H1 (cell line): ENCODE measurements at regions not wholly inside any gene's neighbourhood (a gene's known extent, or its start where the extent isn't known, plus 50 kb on each side); places are given as distances from the start of the nearest gene placed in this dataset.

ENCODE experiments used
- CTCF ChIA-PET: fragments of 300-600 bp; sonication (Branson Sonifier 250); formaldehyde crosslinking; loops from one replicate; lab custom pipeline; 2021; ENCODE audit not compliant: partially characterized antibody; lab: Charles Lee
- POLR2A ChIA-PET: fragments of 300-600 bp; sonication (Branson Sonifier 250); formaldehyde crosslinking; loops from one replicate; lab custom pipeline; 2021; ENCODE audit warnings: inconsistent platforms; ENCODE audit not compliant: partially characterized antibody; lab: Charles Lee
- DNase-seq, 2 experiments: peaks; one replicate each; pipeline versions ENCODE4 v3.0.0 to v3.0.0-alpha.2; 2010 to 2022; ENCODE audit warnings: low spot score in 2 of 2, low read depth in 1 of 2, mixed read lengths in 1 of 2
- FAIRE-seq: peaks from 2 replicates; lab custom pipeline; 2011; peaks lifted over from hg19 to GRCh38; lab: Jason Lieb, UNC
- H2AFZ ChIP-seq: 2 replicates; pipeline ENCODE4 v1.8.1; 2012; ENCODE audit warnings: low read length, inconsistent platforms
- H2AK5ac ChIP-seq: 2 replicates; pipeline ENCODE4 v1.6.1; 2013; ENCODE audit warnings: low read depth, low read length
- H2BK120ac ChIP-seq: replicated peaks from 2 replicates; pipeline ENCODE3; 2013; ENCODE audit warnings: low read depth, low read length, inconsistent platforms
- H2BK12ac ChIP-seq: 2 replicates; pipeline ENCODE4 v1.6.1; 2013; ENCODE audit warnings: low read depth, low read length
- H2BK15ac ChIP-seq: 2 replicates; pipeline ENCODE4 v1.6.1; 2013; ENCODE audit warnings: low read length
- H2BK20ac ChIP-seq: 2 replicates; pipeline ENCODE4 v1.6.1; 2013; ENCODE audit warnings: low read length
- H2BK5ac ChIP-seq: 2 replicates; pipeline ENCODE4 v1.6.1; 2013; ENCODE audit warnings: low read depth, low read length
- H3K14ac ChIP-seq: 2 replicates; pipeline ENCODE4 v1.6.1; 2013; ENCODE audit warnings: inconsistent platforms; ENCODE audit not compliant: insufficient read length
- H3K18ac ChIP-seq: 2 replicates; pipeline ENCODE4 v1.6.1; 2013; ENCODE audit warnings: low read length; ENCODE audit errors: extremely low read depth
- H3K23ac ChIP-seq: 2 replicates; pipeline ENCODE4 v1.6.1; 2013; ENCODE audit warnings: inconsistent platforms; ENCODE audit not compliant: insufficient read length
- H3K23me2 ChIP-seq: 2 replicates; pipeline ENCODE4 v1.6.1; 2013; ENCODE audit warnings: low read depth, low read length
- H3K27ac ChIP-seq: 2 replicates; pipeline ENCODE4 v1.6.1; 2011; ENCODE audit warnings: low read depth, low read length, inconsistent platforms
- H3K27me3 ChIP-seq, 4 experiments: replicated peaks in 1 of 4; 1 replicate in 1 of 4; 2 replicates in 3 of 4; pipeline versions ENCODE4 v1.6.1 to v1.8.1; 2011 to 2013; ENCODE audit warnings: low read length in 3 of 4, mild to moderate bottlenecking in 3 of 4, inconsistent platforms in 2 of 4, mixed read lengths in 2 of 4, moderate library complexity in 1 of 4; ENCODE audit not compliant: control insufficient read depth in 3 of 4, insufficient read depth in 3 of 4; ENCODE audit errors: extremely low read depth in 1 of 4
- H3K36me3 ChIP-seq, 4 experiments: 2 replicates each; pipeline versions ENCODE4 v1.6.1 to v1.8.1; 2011 to 2013; ENCODE audit warnings: mild to moderate bottlenecking in 4 of 4, low read length in 3 of 4, moderate library complexity in 2 of 4, control low read depth in 1 of 4, inconsistent platforms in 1 of 4; ENCODE audit not compliant: insufficient read depth in 4 of 4, control insufficient read depth in 2 of 4
- H3K4ac ChIP-seq: replicated peaks from 2 replicates; pipeline ENCODE3; 2013; ENCODE audit warnings: low read length, low read depth, mixed read lengths, inconsistent platforms; ENCODE audit not compliant: insufficient read length
- H3K4me1 ChIP-seq, 4 experiments: replicated peaks in 1 of 4; 1 replicate in 1 of 4; 2 replicates in 3 of 4; pipeline versions ENCODE4 v1.6.1 to v1.8.1; 2011 to 2013; ENCODE audit warnings: low read length in 3 of 4, inconsistent platforms in 2 of 4, mixed read lengths in 1 of 4; ENCODE audit not compliant: insufficient read depth in 4 of 4, control insufficient read depth in 3 of 4
- H3K4me2 ChIP-seq, 2 experiments: 2 replicates each; pipeline versions ENCODE4 v1.6.1 to v1.8.1; 2011 to 2013; ENCODE audit warnings: low read depth in 2 of 2, low read length in 2 of 2, control low read depth in 1 of 2, inconsistent platforms in 1 of 2, mild to moderate bottlenecking in 1 of 2; ENCODE audit not compliant: insufficient read depth in 1 of 2
- H3K4me3 ChIP-seq, 4 experiments: fragments of 200-600, 300-600 bp in 1 of 4; sonication (generic), shearing (Covaris generic), sonication (Bioruptor Twin) in 1 of 4; 2 replicates each; pipeline versions ENCODE4 v1.5.1 to v1.8.1; 2011 to 2016; ENCODE audit warnings: low read length in 4 of 4, low read depth in 3 of 4, control low read depth in 2 of 4, inconsistent platforms in 2 of 4, mild to moderate bottlenecking in 2 of 4, mixed read lengths in 1 of 4, moderate library complexity in 1 of 4; ENCODE audit not compliant: insufficient read depth in 2 of 4; ENCODE audit errors: extremely low read depth in 1 of 4
- H3K56ac ChIP-seq: replicated peaks from 2 replicates; pipeline ENCODE3; 2013; ENCODE audit warnings: low read depth, mild to moderate bottlenecking, mixed read lengths, low read length, inconsistent platforms; ENCODE audit not compliant: insufficient read length
- H3K79me1 ChIP-seq: 2 replicates; pipeline ENCODE4 v1.6.1; 2013; ENCODE audit warnings: low read depth, low read length, control low read depth
- H3K79me2 ChIP-seq, 2 experiments: 2 replicates each; pipeline versions ENCODE4 v1.6.1 to v1.8.1; 2012 to 2013; ENCODE audit warnings: low read length in 2 of 2, mild to moderate bottlenecking in 2 of 2, inconsistent platforms in 1 of 2; ENCODE audit not compliant: insufficient read depth in 2 of 2, control insufficient read depth in 1 of 2
- H3K9ac ChIP-seq, 4 experiments: replicated peaks in 1 of 4; 1 replicate in 1 of 4; 2 replicates in 3 of 4; pipeline versions ENCODE4 v1.6.1 to v1.8.1; 2011 to 2013; ENCODE audit warnings: low read depth in 3 of 4, low read length in 3 of 4, control low read depth in 2 of 4, mild to moderate bottlenecking in 2 of 4, moderate library complexity in 2 of 4, inconsistent platforms in 1 of 4; ENCODE audit errors: extremely low read depth in 1 of 4
- H3K9me3 ChIP-seq, 2 experiments: 2 replicates each; pipeline versions ENCODE4 v1.6.1 to v1.8.1; 2012 to 2013; ENCODE audit warnings: mild to moderate bottlenecking in 2 of 2, moderate library complexity in 2 of 2, control low read depth in 1 of 2, inconsistent platforms in 1 of 2, low read depth in 1 of 2, low read length in 1 of 2, mixed read lengths in 1 of 2; ENCODE audit not compliant: insufficient read depth in 2 of 2
- H4K20me1 ChIP-seq, 2 experiments: replicated peaks in 1 of 2; 2 replicates each; pipeline versions ENCODE3 to v1.8.1; 2011 to 2013; ENCODE audit warnings: inconsistent platforms in 2 of 2, low read length in 2 of 2, mild to moderate bottlenecking in 1 of 2; ENCODE audit not compliant: insufficient read depth in 2 of 2, control insufficient read depth in 1 of 2
- H4K5ac ChIP-seq: 2 replicates; pipeline ENCODE4 v1.6.1; 2013; ENCODE audit warnings: low read length, low read depth, mixed read lengths, inconsistent platforms; ENCODE audit not compliant: insufficient read length
- H4K8ac ChIP-seq: 2 replicates; pipeline ENCODE4 v1.8.0; 2013; ENCODE audit warnings: mild to moderate bottlenecking, moderate library complexity, low read length, inconsistent platforms; ENCODE audit not compliant: insufficient read depth; ENCODE audit errors: extremely low read depth
- H4K91ac ChIP-seq: replicated peaks from 2 replicates; pipeline ENCODE3; 2013; ENCODE audit warnings: low read length, mixed read lengths, inconsistent platforms; ENCODE audit not compliant: insufficient read length
- EGR1 ChIP-seq: IDR thresholded peaks from 2 replicates; pipeline ENCODE4 v1.6.1; 2011; ENCODE audit warnings: low read depth, low read length, borderline replicate concordance
- RNF2 ChIP-seq: fragments of 200-900, 300-1000 bp; sonication (generic); IDR thresholded peaks from 2 replicates; pipeline ENCODE4 v1.7.1; 2016; ENCODE audit warnings: borderline replicate concordance, low read depth, mild to moderate bottlenecking, antibody characterized with exemption, low read length; ENCODE audit not compliant: poor library complexity, severe bottlenecking; ENCODE audit errors: missing control alignments
- USF2 ChIP-seq: IDR thresholded peaks from 2 replicates; pipeline ENCODE4 v1.6.1; 2011; ENCODE audit warnings: low read length, improper control_type of control experiment
- WGBS, 2 experiments: shearing (Covaris generic) in 1 of 2; methylation state at CpG; one replicate each; pipeline versions ENCODE4 v1.1.6 to v1.1.7; 2013 to 2015; ENCODE audit warnings: low lambda C conversion rate in 2 of 2, mixed read lengths in 2 of 2, inconsistent platforms in 1 of 2, low coverage in 1 of 2, missing lambda C conversion rate in 1 of 2; ENCODE audit not compliant: insufficient replicate concordance in 2 of 2, insufficient coverage in 1 of 2, insufficient read length in 1 of 2; ENCODE audit errors: extremely low coverage in 1 of 2, missing lambda C conversion rate in 1 of 2; 5-methylcytosine and 5-hydroxymethylcytosine counted together

GRCh38 chr7:23956772-23957576 is 247.0 kb downstream of the STK31 start:
- Histone ChIP-seq H4K5ac (no peak overlapping the region), H3K4me1 (peaks cover 0 to 6% (median under 1%) of the 10 kb centered on the region in 4 experiments; a peak in 2 of 7 replicates), H2BK12ac (no peak overlapping the region), H3K4ac (no peak overlapping the region), H3K4me2 (peak overlapping the region in 1 of 2 experiments; percentile 30; a peak in 1 of 4 replicates), H3K18ac (no peak overlapping the region), H3K9me3 (no peaks in the 10 kb centered on the region), H2BK5ac (no peak overlapping the region), H2BK20ac (no peak overlapping the region), H2BK120ac (no peak overlapping the region), H4K91ac (no peak overlapping the region), H3K4me3 (no peak overlapping the region), H3K36me3 (no peaks in the 10 kb centered on the region), H2AFZ (0 out of 2 replicates have a peak overlapping the region, but pooled peaks have one; percentile 12), H3K27me3 (no peaks in the 10 kb centered on the region), H3K23me2 (no peaks in the 10 kb centered on the region), H3K79me1 (no peaks in the 10 kb centered on the region), H3K9ac (no peak overlapping the region), H4K20me1 (no peaks in the 10 kb centered on the region), H2AK5ac (no peak overlapping the region), H3K27ac (no peak overlapping the region), H3K23ac (no peak overlapping the region), H3K14ac (no peak overlapping the region), H3K56ac (no peak overlapping the region), H2BK15ac (no peak overlapping the region), H4K8ac (no peak overlapping the region), H3K79me2 (no peaks in the 10 kb centered on the region)
- ChIA-PET POLR2A (interaction anchor here (0.6 to 0.7 kb wide), 2 partner anchors 10 to 185 kb away, joined by 3 read pairs; no protein-coding TSS in a partner anchor), CTCF (interaction anchor here (0.5 to 1.6 kb wide), 5 partner anchors 10 to 219 kb away, joined by 3 to 4 read pairs (median 3); no protein-coding TSS in a partner anchor)
- DNase-seq (no peak), FAIRE-seq (peak; percentile 77)
- WGBS, 2 experiments: 69% methylated on average over 10 of the region's 10 CpGs; no CpG with 5 or more reads in 1 of the 2 experiments
- TF ChIP-seq EGR1 (no peak), RNF2 (no peak), USF2 (no peak)
